ES-I3 (cell line): ENCODE measurements at regions not wholly inside any gene's neighbourhood (a gene's known extent, or its start where the extent isn't known, plus 50 kb on each side); places are given as distances from the start of the nearest gene placed in this dataset.

ENCODE experiments used
- H3K36me3 ChIP-seq: 2 replicates; pipeline ENCODE4 v1.6.1; 2013; ENCODE audit warnings: mild to moderate bottlenecking, low read length, control low read depth, moderate library complexity; ENCODE audit not compliant: insufficient read depth
- H3K4me1 ChIP-seq: 2 replicates; pipeline ENCODE4 v1.6.1; 2013; ENCODE audit warnings: mild to moderate bottlenecking, control low read depth, low read length; ENCODE audit not compliant: insufficient read depth
- H3K9ac ChIP-seq: 2 replicates; pipeline ENCODE4 v1.6.1; 2013; ENCODE audit warnings: low read depth, mild to moderate bottlenecking, low read length, moderate library complexity
- H3K9me3 ChIP-seq: 2 replicates; pipeline ENCODE4 v1.6.1; 2013; ENCODE audit warnings: mild to moderate bottlenecking, low read length, moderate library complexity; ENCODE audit not compliant: control insufficient read depth, insufficient read depth

DNA sequence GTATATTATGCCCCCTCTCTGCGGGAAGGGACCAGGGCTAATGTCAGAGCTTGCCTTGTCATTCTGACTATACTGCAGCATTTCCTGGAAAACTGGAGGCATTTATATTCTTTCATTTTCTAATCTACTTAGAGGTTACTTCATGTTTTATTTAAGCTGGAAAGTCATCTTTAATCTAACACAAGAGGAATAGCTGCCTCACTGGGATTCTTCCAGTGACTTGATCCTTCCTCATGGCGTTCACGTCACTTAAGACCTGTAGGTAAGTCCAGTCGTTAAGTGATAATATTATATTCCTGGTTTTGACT is 727.6 kb upstream of the DDX18 start:
- Histone ChIP-seq H3K36me3 (no peaks in the 10 kb centered on the region), H3K9me3 (no peaks in the 10 kb centered on the region), H3K4me1 (peaks cover 11% of the 10 kb centered on the region; the same call in 1 of the 2 replicates), H3K9ac (no peak overlapping the region)

DNA sequence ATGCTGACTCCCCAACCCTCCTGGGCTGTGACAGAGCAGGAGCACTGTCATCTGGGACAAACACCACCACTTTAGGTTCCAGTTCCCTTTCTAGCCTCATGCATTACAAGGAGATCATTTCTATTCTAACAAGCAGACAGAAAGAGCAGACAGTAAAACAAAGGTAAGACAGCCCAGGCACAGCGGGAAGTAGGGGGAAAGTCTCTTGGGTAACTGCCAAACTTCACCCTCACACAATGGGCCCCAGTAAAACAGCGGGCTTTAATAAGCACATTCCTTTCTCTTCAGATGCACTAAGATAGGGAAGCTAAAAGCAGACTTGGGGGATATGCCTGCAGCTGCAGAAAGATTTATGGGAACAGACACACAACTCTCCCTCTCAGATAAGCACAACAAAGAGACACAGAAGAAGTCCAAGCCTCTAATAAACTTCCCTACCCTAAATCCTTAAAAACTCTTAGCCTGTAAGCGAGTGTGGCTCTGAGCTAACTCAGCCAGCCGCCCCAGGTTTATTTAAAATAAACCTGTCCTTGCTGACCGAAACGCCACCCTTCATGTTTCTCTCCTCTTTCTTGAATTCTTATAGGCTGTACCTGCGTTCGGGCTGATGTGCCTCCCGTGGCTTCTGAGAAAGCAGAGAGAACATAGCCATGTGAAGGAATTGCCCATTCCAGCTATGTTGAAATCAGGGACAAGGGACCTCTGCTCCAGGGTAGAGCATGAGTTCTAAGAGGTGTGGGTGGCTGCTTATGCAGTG is 726.8 kb upstream of the DDX18 start:
- H3K9me3 ChIP-seq: no peaks in the 10 kb centered on the region
- no peaks in the 10 kb centered on the region for H3K36me3 ChIP-seq
- no peak overlapping the region for H3K9ac ChIP-seq
- H3K4me1 ChIP-seq: peaks cover 11% of the 10 kb centered on the region; the same call in 1 of the 2 replicates

DNA sequence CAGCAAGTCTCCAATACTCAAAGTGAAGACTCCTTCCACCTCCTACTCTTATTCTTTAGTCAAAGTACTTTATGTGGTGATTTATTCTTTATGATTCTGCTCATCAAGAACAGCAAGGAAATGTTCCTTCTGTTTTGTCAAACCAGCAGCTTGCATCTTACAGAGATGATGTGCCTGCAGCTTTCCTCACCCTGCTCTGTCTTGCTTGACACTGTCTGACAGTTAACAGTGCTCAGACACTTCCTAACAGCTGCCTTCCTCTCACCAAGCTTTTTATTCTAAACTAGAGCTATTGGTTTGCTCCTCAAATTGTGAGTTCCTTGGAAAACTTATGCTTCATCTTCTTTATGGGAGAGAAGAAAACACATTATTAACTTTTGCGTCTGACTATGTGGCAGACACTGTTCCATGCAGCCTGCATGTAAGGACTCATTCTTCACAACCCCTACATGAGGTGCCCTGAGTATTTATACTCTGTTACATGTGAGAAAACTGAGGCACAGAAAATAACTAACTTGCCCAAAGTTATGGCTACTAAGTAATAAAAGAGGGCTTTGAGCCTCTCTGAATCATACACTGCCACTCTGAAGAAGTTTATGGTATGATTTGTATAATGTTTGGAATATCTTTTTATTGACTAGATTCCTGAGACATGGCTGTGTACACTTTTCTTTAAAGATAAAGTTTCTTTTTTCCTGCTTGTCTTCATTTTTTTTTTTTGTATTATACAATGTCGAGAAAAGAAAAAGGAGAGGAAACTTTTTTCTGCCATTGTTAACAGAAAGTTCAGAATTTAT is 723.3 kb upstream of the DDX18 start:
- no peaks in the 10 kb centered on the region for H3K9me3 ChIP-seq
- no peaks in the 10 kb centered on the region for H3K36me3 ChIP-seq
- H3K9ac ChIP-seq: no peak overlapping the region
- peaks cover 7% of the 10 kb centered on the region; the same call in 1 of the 2 replicates for H3K4me1 ChIP-seq

DNA sequence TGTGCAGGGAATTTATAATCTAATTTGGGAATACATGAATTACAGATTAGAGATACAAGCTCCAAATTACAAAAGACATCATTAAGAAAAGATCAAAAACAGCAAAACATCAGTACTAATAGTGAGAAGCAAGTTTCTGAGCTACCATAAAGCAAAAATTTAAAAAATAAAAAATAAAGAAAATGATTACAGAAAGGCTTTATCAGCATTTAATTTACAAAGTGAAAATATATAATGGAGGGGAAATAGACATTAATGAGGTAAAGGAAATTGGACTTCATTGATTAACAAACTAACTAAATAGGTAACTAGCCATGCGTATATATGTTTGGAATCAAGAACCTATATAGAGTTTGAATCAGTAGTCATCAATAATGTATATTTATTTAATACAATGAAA is 712.9 kb upstream of the DDX18 start:
- H3K9me3 ChIP-seq: no peaks in the 10 kb centered on the region; the same call in 1 of the 2 replicates
- H3K9ac ChIP-seq: no peak overlapping the region
- no peaks in the 10 kb centered on the region for H3K4me1 ChIP-seq
- H3K36me3 ChIP-seq: no peaks in the 10 kb centered on the region

DNA sequence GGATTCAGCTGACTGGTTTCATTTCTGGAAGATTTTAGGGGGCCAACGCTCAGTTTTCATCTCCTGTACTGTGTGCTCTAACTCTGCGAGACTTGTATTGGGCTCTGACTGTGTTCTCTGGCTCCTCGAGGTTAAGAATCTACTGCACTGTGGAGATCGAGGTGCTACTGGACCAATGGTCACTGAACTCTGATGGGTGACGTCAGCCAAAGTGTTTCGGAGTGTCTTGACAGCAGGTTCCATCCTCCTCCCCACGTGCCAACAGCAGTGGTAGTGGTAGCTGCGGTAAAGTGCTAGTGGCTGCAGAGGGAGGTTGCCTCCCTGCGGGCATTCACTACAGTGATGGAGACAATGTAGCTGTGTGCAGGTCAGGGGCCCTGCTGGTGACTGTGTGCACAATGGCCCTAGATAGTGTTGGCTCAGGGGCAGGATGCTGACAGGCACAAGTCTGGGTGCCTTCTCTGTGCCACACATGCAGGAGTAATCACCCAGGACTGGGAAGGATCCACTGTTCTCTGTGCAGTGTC is 705.7 kb upstream of the DDX18 start:
- H3K36me3 ChIP-seq: no peaks in the 10 kb centered on the region
- no peak overlapping the region for H3K9ac ChIP-seq
- H3K9me3 ChIP-seq: no peaks in the 10 kb centered on the region; the same call in 1 of the 2 replicates
- H3K4me1 ChIP-seq: no peaks in the 10 kb centered on the region

DNA sequence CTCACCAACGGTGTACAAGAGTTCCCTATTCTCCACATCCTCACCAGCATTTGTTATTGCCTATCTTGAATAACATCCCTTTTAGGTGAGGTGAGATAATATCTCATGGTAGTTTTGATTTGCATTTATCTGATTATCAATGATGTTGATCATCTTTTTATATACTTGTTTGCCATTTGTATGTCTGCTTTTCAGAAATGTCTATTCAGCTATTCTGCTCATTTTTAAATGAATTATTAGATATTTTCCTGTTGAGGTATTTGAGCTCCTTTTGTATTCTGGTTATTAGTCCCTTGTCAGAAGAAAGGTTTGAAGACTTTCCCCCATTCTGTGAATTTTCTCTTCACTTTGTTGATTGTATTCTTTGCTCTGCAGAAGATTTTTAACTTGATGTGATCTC is 695.5 kb upstream of the DDX18 start:
- Histone ChIP-seq H3K9ac (no peak overlapping the region), H3K36me3 (no peaks in the 10 kb centered on the region), H3K4me1 (no peaks in the 10 kb centered on the region), H3K9me3 (no peaks in the 10 kb centered on the region)

DNA sequence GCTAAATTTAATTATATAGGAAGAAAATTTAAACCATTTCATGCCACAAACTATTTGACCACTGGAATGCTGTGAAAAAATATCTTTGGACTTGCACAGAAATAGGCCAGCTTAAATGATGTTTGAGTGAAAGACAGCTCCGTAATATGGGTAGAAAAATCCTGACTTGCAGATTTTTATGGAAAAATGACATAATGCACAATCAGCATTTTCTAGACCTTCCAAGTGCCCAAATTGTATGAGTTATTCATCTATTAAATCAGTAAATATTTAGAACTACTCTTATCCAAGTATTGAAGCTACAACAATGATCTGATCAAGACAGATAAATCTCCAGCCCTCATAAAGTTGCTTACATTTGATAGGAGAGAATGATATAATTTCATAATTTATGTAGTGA is 691.1 kb upstream of the DDX18 start:
- Histone ChIP-seq H3K36me3 (no peaks in the 10 kb centered on the region; the same call in 1 of the 2 replicates), H3K9ac (no peak overlapping the region), H3K4me1 (no peaks in the 10 kb centered on the region), H3K9me3 (no peaks in the 10 kb centered on the region)

DNA sequence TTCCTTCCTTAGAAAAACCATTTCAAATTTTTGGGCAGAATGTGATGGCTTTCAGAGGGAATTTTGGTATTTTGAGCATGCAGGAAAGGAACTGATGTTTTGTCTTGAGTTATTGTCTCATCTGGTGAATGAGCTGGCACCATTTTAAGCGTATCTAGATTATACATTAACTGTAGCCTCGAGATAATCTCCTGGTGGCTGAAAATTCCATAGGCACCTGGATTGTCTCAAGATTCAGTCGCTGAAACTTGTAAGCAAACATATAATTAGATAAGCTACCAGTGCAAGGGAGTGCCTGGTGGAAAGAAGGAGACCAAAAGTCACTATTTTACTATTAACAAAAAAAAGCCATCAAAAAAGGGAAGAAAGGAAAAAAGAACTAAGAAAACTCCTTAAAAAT is 687.8 kb upstream of the DDX18 start:
- no peaks in the 10 kb centered on the region; the same call in none of the 2 replicates for H3K36me3 ChIP-seq
- H3K4me1 ChIP-seq: no peaks in the 10 kb centered on the region
- H3K9me3 ChIP-seq: 0 out of 2 replicates have a peak, but pooled peaks cover 3% of the 10 kb centered on the region
- H3K9ac ChIP-seq: no peak overlapping the region

DNA sequence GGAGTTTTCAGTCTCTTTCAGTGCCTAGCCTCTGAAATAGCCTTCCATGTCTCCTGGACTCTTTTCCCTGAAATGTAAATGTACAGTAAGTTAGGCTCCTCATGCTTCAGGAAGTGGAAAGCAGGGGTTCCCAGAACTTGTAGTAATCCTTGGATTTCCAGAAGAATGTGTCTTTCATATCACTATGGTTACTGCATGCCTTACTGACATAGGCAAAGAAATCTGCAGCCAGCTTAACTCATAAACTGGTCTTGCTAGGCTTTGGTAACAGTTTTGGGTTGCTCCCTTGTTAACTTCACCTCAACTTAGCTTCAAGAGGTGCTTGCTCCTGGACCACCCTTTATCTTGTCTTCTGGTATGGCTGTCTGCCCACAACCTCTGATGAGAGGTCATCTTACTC is 686.8 kb upstream of the DDX18 start:
- H3K36me3 ChIP-seq: no peaks in the 10 kb centered on the region; the same call in none of the 2 replicates
- no peak overlapping the region for H3K9ac ChIP-seq
- H3K4me1 ChIP-seq: no peaks in the 10 kb centered on the region
- H3K9me3 ChIP-seq: 0 out of 2 replicates have a peak, but pooled peaks cover 3% of the 10 kb centered on the region

DNA sequence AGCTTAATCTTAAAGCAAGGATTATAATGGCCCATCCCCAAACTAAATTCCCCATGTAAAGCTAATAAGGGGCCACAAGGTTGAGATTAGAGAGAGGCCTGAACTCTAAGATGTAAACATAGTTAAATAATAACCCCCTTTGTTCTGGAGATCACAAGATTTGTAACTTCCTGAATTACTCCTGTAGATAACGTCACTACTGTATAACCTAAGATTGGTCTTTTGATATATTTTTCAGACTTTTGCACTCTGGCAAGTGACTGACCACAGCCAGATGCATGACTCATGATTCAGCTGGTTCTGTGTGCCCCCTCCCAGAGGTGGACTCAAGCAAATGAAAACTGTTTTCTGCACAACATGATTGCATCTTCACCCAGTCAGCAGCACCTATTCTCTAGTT is 686.0 kb upstream of the DDX18 start:
- H3K4me1 ChIP-seq: no peaks in the 10 kb centered on the region
- no peak overlapping the region for H3K9ac ChIP-seq
- 0 out of 2 replicates have a peak, but pooled peaks cover 3% of the 10 kb centered on the region for H3K9me3 ChIP-seq

DNA sequence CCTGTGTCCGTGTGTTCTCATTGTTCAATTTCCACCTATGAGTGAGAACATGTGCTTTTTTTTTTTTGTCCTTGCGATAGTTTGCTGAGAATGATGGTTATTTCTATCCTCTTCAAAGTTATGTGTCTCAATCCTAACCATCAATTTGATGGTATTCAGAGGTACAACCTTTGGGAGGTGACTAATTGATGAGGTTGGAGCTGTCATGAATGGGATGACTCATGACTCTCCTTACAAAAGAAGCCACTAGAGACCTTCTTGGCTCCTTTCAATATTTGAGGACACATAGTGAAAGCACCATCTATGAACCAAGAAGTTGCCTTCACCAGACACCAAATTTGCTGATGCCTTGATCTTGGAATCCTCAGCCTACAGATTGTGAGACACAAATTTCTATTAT is 677.1 kb upstream of the DDX18 start:
- Histone ChIP-seq H3K9me3 (no peaks in the 10 kb centered on the region), H3K4me1 (no peaks in the 10 kb centered on the region), H3K9ac (no peak overlapping the region), H3K36me3 (no peaks in the 10 kb centered on the region)

More for the DNA sequence above, 686.0 kb upstream of the DDX18 start:
- no peaks in the 10 kb centered on the region; the same call in none of the 2 replicates for H3K36me3 ChIP-seq

DNA sequence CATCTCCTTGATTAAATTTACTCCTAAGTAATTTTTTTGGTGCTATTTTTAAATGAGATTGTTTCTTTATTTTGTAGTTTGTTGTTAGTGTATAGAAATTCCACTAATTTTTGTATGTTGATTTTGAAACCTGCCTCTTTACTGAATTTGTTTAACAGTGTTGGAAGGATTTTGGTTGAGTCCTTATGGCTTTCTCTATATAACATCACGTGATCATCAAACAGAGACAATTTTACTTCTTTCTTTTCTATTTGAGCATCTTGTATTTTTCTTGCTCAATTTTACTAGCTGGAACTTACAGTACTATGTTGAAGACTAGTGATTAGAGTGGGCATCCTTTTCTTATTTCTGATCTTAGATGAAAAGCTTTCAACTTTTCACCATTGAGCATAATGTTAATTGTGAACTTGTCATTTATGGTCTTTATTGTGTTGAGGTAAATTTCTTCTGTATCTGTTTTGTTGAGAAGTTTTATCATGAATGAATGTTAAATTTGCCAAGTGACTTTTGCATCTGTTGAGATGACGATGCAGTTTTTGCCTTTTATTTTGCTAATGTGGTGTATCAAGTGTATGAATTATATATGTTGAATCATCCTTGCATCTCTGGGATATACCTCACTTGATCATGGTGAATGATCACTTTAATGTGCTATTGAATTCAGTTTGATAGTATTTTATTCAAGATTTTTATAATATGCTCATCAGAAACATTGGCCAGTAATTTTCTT is 645.3 kb upstream of the DDX18 start:
- peaks cover 7% of the 10 kb centered on the region; the same call in 1 of the 2 replicates for H3K9me3 ChIP-seq
- no peaks in the 10 kb centered on the region for H3K36me3 ChIP-seq
- no peak overlapping the region for H3K9ac ChIP-seq
- no peaks in the 10 kb centered on the region for H3K4me1 ChIP-seq

DNA sequence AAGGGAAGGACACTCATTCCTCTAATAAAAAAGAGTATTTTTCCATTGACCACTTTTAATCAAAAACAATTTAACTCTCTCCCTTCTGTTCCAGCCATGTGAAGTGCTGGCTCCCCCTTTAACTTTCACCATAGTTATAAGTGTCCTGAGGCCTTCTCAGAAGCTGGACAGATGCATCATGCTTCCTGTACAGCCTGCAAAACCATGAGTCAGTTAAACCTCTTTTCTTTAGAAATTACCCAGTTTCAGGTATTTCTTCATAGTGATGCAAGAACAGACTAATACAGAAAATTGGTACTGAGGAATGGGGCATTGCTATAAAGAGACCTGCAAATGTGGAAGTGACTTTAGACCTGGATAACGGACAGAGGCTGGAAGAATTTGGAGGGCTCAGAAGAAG is 643.6 kb upstream of the DDX18 start:
- no peaks in the 10 kb centered on the region for H3K36me3 ChIP-seq
- H3K9ac ChIP-seq: no peak overlapping the region
- no peaks in the 10 kb centered on the region for H3K4me1 ChIP-seq
- H3K9me3 ChIP-seq: peaks cover 7% of the 10 kb centered on the region; the same call in 1 of the 2 replicates

DNA sequence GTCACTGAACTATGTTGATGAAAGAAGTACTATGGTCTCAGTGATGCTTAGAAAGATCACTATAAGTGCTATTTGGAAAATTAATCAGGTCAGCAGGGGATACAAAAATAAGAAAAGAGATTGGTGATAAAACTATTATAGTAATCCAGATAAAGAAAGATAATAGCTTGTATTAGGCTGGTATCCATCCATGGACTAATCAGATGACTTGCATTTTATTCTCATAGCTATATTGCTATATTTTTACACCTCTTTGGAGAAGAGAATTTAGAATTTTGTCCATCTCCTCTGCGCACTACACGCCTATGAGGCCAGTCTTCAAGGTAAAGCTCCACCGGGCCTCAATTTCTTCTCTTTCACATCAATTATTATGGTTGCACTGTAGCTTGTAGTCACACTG is 635.1 kb upstream of the DDX18 start:
- H3K9me3 ChIP-seq: no peaks in the 10 kb centered on the region
- no peaks in the 10 kb centered on the region for H3K4me1 ChIP-seq
- H3K36me3 ChIP-seq: no peaks in the 10 kb centered on the region
- no peak overlapping the region for H3K9ac ChIP-seq
